Glutamatergic neuron (in vitro differentiated cells): ENCODE measurements at regions not wholly inside any gene's neighbourhood (a gene's known extent, or its start where the extent isn't known, plus 50 kb on each side); places are given as distances from the start of the nearest gene placed in this dataset.

Experiments
- DNase-seq: peaks from one replicate; pipeline ENCODE4 v3.0.0; 2022
- H3K27ac Mint-ChIP-seq: one replicate; pipeline ENCODE4 v1.8.0; 2020; ENCODE audit warnings: mild to moderate bottlenecking, mixed read lengths, inconsistent platforms; ENCODE audit not compliant: unreplicated experiment
- H3K27me3 Mint-ChIP-seq: one replicate; pipeline ENCODE4 v1.8.0; 2020; ENCODE audit warnings: mild to moderate bottlenecking, moderate library complexity, mixed read lengths, inconsistent platforms; ENCODE audit not compliant: unreplicated experiment
- H3K36me3 Mint-ChIP-seq: one replicate; pipeline ENCODE4 v1.8.0; 2020; ENCODE audit warnings: mild to moderate bottlenecking, mixed read lengths, inconsistent platforms; ENCODE audit not compliant: unreplicated experiment
- H3K4me1 Mint-ChIP-seq: one replicate; pipeline ENCODE4 v1.8.0; 2020; ENCODE audit warnings: mild to moderate bottlenecking, low read depth, mixed read lengths, inconsistent platforms; ENCODE audit not compliant: unreplicated experiment
- H3K4me3 Mint-ChIP-seq: one replicate; pipeline ENCODE4 v1.8.0; 2020; ENCODE audit warnings: mild to moderate bottlenecking, mixed read lengths, inconsistent platforms; ENCODE audit not compliant: unreplicated experiment
- H3K9me3 Mint-ChIP-seq: one replicate; pipeline ENCODE4 v1.8.0; 2020; ENCODE audit warnings: mild to moderate bottlenecking, moderate library complexity, mixed read lengths, inconsistent platforms; ENCODE audit not compliant: unreplicated experiment
- TF ChIP-seq, protein P1 (sequence below): fragments of 200-600 bp; sonication (generic); IDR thresholded peaks from one replicate; pipeline ENCODE4 v1.5.0; 2021; ENCODE audit not compliant: partially characterized antibody, unreplicated experiment

- DNase-seq, result no peak
- H3K27me3 Mint-ChIP-seq, result peaks cover 3% of the 10 kb centered on the region
- TF ChIP-seq, protein P1, sequence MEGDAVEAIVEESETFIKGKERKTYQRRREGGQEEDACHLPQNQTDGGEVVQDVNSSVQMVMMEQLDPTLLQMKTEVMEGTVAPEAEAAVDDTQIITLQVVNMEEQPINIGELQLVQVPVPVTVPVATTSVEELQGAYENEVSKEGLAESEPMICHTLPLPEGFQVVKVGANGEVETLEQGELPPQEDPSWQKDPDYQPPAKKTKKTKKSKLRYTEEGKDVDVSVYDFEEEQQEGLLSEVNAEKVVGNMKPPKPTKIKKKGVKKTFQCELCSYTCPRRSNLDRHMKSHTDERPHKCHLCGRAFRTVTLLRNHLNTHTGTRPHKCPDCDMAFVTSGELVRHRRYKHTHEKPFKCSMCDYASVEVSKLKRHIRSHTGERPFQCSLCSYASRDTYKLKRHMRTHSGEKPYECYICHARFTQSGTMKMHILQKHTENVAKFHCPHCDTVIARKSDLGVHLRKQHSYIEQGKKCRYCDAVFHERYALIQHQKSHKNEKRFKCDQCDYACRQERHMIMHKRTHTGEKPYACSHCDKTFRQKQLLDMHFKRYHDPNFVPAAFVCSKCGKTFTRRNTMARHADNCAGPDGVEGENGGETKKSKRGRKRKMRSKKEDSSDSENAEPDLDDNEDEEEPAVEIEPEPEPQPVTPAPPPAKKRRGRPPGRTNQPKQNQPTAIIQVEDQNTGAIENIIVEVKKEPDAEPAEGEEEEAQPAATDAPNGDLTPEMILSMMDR, result no peak
- peak overlapping the region; percentile 16 for H3K27ac Mint-ChIP-seq
- no peaks in the 10 kb centered on the region for H3K9me3 Mint-ChIP-seq
- H3K4me1 Mint-ChIP-seq, result peaks cover 3% of the 10 kb centered on the region
- H3K36me3 Mint-ChIP-seq, result no peaks in the 10 kb centered on the region
- H3K4me3 Mint-ChIP-seq, result no peak overlapping the region
Observed at GRCh38 chr2:144288438-144288837, 231.5 kb downstream of the ZEB2 start.

DNA sequence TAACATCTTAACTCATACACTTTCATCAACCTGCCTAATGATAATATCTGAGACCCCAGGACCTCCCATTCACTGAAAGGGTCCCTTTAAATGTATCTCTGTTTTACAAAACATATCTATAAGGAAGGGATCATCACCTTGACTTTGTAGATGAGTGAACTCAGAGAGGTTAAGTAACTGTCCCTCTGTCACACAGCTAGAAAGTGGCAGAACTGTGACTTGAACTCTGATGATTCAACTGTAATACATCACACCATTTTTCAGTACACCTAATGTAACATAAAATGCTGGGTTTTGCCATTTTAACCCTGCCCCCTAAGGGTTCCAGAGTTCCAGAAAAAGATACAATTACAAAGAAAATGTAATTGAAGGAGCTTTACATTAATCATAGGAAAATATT is 234.6 kb downstream of the ZEB2 start:
- Mint-ChIP-seq H3K36me3 (no peaks in the 10 kb centered on the region), H3K9me3 (no peaks in the 10 kb centered on the region), H3K27ac (no peak overlapping the region), H3K4me3 (no peak overlapping the region), H3K27me3 (peaks cover 1% of the 10 kb centered on the region), H3K4me1 (peaks cover 12% of the 10 kb centered on the region)
- TF ChIP-seq, protein P1, result no peak
- DNase-seq, result no peak

DNA sequence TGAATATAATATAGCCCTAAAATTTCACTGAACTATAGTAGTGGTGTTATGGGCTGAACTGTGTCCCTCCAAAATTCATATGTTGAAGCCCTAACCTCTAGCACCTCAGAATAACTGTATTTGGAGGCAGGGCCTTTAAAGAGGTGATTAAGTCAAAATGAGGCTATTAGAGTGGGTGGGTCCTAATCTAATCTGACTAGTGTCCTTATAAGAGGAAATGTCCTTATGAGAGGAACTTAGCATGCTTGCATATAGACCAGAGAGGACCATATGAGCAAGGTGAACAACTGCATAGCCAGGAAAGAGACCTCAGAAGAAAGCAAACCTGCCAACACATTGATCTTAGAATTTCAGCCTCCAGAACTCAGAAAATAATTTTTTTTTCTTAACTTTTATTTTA is 238.4 kb downstream of the ZEB2 start:
- H3K36me3 Mint-ChIP-seq, result no peaks in the 10 kb centered on the region
- peaks cover 2% of the 10 kb centered on the region for H3K27me3 Mint-ChIP-seq
- H3K27ac Mint-ChIP-seq, result no peak overlapping the region

GRCh38 chr2:144280009-144280408 is 239.9 kb downstream of the ZEB2 start:
- peaks cover 11% of the 10 kb centered on the region for H3K4me1 Mint-ChIP-seq
- peaks cover 2% of the 10 kb centered on the region for H3K9me3 Mint-ChIP-seq
- H3K27ac Mint-ChIP-seq, result no peak overlapping the region
- peaks cover 2% of the 10 kb centered on the region for H3K27me3 Mint-ChIP-seq
- no peak overlapping the region for H3K4me3 Mint-ChIP-seq
- DNase-seq, result no peak
- TF ChIP-seq, protein P1, result no peak
- no peaks in the 10 kb centered on the region for H3K36me3 Mint-ChIP-seq

More for the DNA sequence above, 238.4 kb downstream of the ZEB2 start:
- no peaks in the 10 kb centered on the region for H3K9me3 Mint-ChIP-seq
- peaks cover 11% of the 10 kb centered on the region for H3K4me1 Mint-ChIP-seq
- no peak overlapping the region for H3K4me3 Mint-ChIP-seq
- DNase-seq, result no peak
- TF ChIP-seq, protein P1, result no peak

GRCh38 chr2:144279165-144279564 is 240.8 kb downstream of the ZEB2 start:
- TF ChIP-seq, protein P1, result no peak
- Mint-ChIP-seq H3K27ac (no peak overlapping the region), H3K36me3 (no peaks in the 10 kb centered on the region), H3K27me3 (peaks cover 2% of the 10 kb centered on the region), H3K9me3 (peaks cover 2% of the 10 kb centered on the region), H3K4me3 (no peak overlapping the region), H3K4me1 (peaks cover 11% of the 10 kb centered on the region)
- no peak for DNase-seq
